Stimulated activated CD8-positive, alpha-beta memory T cell treated with anti-CD3 and anti-CD28 coated beads, Interleukin-15, amount 100 ng/mL, for 24 hours (primary cell): ENCODE measurements at regions not wholly inside any gene's neighbourhood (a gene's known extent, or its start where the extent isn't known, plus 50 kb on each side); places are given as distances from the start of the nearest gene placed in this dataset.
"Not testable (repeated sequence)": the region's sequence is repeated elsewhere in the genome, so short reads cannot be mapped to it uniquely, and the experiment has no call there.

Source experiments
- DNase-seq: peaks from one replicate; pipeline ENCODE4 v3.0.0-alpha.2; 2020; ENCODE audit warnings: low read depth

DNA sequence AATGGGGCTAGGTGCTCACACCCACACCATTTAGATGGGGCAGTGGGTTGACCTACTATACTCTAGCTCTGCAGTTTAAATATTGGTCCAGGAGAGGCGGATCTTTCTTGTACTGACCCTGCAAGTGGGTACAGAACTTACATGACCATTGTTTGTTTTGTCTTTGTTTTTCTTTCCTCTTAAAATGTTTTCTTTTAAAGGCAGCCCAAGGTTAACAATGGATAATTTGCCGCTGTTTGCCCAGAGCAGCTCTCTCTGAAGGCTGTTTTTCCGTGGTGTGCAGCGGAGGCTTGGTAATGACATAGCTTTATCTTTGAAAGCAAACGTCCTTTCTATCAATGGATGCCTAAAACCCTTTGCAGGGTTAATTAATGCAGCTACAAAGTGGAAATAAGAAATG, 133.3 kb upstream of the MEX3C start:
- no peak for DNase-seq

DNA sequence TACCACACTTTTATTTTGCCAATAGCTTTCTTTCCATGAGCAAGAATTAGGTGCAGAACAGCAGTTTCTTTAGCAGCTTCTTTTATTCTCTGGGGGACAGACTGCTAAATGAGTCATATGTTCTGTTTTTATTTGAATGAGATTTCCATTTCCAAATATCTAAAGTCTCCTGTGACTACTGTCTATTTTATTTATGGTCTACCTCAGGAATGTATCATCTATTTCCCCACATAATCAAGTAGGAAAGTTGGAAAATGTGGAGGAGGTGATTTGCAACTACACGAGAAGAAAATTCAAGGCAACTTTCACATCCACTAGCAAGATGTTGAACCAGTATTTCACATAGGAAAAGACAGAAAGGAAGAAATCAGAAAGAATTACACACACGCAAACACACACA, 139.9 kb upstream of the MEX3C start:
- DNase-seq, result no peak

DNA sequence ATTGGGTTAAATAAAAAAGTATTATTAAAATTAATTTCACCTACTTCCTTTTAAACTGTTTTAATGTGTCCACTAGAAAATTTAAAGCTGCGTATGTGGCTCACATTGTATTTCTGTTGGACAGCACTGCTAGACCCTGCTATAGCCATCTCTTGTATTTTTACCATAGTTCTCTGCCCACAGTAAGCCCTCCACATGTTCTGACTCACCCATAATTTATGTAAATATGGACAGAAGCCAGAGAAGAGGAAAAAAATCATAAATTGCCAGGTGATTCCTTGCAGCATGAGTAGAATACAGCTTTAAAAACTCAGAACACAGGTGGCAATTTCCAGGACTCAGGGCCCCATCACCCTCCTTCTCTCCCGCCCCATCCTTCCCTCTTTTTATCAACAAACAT, 142.4 kb upstream of the MEX3C start:
- no peak for DNase-seq

DNA sequence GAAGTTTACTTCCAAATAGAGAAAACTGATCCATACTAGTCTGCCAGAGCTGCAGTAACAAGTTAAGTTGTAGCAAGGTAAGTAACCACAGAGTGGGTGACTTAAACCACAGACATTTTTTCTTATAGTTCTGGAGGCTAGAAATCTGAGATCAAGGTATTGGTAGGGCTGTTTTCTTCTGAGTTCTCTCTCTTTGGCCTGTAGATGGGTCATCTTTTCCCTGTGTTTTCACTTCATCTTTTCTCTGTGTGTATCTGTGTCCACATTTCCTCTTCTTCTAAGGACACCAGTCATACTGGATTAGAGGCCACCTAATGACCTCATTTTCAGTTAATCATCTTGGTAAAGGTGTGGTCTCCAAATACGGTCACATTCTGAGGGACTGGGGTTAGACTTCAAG, 142.9 kb upstream of the MEX3C start:
- DNase-seq, result no peak

DNA sequence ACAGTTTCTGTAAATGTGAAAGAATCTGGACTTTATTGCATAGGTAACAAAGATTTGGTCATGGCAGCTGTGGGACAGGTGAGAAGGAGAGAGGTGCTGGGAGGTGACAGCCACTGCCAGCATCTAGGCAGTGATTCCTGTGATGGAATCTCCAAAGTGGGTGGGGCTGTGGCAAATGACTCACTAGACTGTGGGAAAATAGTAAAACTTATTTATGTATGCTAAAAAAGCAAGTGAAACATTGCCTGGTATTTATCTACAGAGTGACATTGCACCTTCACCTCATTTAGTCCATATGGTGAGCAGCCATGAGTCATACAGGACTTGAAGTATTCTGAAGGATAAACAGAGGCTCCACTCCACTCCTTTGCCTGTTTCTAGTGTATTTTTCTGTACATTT, 145.3 kb upstream of the MEX3C start:
- no peak for DNase-seq

DNA sequence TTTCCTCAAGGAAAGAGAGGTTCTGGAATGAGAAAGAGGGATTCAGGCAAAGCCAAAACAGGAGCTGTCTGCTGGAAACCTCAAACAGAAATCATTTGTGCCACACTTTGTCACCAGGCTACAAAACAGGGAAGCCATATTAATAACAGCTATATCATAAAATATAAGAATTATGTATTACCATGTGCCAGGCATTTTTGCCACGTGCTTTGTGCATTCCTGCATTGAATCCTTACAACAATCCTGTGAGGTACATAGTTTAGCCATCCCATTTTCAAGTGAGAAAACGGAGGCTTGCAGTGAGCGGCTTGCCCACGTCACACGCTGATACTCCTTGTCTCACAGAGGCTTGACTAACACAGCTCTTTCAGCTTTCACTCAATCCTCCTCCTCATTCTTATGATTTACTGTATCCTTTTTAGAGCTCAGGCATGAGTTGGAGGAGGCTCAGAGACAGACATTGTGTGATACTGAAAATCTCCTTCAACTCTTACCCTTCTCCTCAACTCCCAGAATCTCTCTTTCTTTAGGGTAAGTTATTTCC, 148.4 kb upstream of the MEX3C start:
- no peak for DNase-seq

DNA sequence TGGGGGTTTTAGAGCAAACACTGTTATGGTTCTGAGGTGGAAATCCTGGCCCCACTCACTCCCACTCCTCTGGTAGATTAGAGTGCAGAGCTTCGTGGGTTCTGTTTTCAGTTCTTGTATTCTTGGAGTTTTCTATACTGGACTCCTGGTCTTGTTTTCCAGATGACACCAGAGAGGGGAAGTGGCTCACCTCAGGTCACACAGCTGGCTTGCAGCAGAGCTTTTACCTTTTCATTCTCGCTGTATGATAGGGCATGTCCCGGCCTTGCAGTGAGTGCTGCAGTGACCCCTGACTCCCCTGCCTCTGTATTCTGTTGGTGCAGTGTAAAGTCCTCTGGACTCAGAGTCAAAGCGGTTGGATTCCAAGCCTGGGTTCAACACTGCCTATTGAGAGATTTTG, 148.9 kb upstream of the MEX3C start:
- DNase-seq, result no peak

DNA sequence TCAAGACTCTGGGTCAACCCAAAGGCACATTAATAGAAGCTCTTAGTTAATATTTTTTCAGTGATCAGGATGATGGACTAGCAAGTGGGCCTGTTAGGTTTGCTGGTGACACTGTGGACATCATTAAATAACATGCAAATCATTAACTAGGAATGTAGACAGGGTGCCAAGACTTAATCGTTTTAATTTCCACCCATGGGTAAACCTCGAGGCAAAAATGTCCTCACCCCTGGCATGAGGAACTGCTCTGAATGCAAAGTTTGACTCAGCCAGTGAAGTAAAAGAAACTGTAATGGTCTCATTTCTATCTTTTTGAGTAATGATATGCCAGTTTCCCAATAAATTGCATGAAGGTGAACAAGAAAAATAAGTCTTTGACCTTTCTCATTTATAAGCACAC, 152.6 kb upstream of the MEX3C start:
- DNase-seq, result no peak

DNA sequence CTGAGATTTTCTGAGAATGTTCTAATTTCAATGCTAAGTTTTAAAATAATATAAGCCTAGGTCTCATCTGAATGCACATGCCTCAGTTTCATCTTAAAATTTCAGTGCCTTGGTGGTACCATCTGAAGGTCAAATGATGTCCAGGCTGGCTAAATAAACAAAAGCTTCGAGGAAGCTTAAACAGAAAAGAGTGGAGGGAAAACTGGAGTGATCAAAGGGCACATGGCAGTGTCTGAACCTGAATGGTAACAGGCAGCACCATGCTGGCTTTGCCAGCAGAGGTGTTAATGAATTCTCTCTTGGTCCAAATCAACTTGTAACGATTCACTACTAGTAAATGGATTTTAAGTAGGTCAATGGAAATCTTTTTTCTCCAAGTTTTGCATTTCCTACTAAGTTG, 158.4 kb upstream of the MEX3C start:
- no peak for DNase-seq

DNA sequence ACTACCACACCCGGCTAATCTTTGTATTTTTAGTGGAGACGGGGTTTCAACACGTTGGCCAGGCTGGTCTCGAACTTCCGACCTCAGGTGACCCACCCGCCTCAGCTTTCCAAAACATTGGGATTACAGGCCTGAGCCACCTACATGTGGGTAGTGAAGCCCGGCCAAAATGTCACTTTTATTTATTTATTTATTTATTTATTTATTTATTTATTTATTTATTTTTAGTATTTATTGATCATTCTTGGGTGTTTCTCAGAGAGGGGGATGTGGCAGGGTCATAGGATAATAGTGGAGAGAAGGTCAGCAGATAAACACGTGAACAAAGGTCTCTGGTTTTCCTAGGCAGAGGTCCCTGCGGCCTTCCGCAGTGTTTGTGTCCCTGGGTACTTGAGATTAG, 162.8 kb upstream of the MEX3C start:
- not testable (repeated sequence) for DNase-seq

DNA sequence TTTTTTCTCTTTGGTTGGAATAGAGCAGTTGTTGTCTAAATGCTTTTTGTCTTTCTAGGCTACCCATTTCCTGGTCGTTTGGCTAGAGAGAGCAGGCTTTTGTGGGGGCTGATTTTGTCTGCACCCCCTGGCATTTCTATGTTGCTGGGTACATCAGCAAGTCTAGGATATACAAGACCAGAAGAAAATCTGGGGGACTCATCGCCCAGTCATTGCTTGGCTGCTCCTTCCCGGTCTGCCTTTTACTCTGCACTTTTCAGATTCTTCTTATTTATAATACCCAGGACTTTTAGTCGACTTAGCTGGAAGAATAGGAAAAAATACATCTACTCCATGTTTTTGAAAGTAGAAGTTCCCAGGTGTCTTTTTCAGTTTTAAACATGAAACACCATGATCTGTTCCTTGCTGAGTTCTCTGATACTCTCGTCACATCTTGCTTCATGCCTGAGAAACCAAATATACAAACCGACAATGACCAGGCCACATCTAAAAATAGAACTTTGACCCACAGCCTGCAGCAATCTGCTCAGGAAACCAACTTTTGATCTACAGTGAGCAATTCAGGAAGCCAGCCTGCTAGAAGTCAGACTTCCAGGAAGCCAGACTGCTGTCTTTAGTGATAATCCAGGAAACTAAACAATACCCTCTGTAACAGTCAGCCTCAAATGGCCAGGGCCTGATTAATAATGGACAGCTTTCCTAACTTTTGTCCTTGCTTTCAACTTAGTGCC, 163.8 kb upstream of the MEX3C start:
- DNase-seq, result no peak

DNA sequence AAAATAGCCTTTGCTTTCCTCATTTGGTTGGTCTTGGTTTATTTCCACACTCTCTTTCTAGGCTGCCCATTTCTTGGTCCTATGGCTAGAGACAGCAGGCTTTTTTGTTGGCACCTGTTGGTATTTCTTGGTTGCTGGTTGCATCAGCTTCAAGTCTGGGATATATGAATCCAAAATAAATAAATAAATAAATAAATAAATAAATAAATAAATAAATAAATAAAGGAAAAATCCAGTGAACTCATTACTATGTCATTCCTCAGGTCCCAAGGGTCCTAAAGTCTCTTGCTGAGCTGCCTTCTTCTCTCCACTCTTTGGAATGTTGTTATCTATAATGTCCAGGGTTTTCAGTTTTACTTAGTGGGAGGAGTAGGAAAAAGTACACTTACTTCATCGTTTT, 165.9 kb upstream of the MEX3C start:
- no peak for DNase-seq

DNA sequence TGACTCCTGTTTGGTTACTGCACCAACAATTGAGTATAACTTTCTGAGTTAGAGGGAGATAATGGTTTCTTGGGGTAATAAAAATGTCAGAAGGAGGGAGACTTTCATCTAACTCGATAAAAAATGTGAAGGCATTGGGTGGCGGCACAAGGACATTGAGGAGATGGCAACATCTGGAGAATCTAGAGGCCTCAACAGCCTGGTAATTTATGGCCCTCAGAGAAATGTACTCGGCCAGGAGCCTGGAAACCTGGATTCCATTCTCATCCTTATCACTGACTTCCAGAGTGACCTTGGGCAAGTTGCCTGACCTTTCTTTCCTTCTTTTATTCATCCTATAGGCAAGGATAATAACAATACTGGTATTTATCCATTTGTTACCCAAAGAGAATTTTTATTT, 173.5 kb upstream of the MEX3C start:
- DNase-seq, result no peak

DNA sequence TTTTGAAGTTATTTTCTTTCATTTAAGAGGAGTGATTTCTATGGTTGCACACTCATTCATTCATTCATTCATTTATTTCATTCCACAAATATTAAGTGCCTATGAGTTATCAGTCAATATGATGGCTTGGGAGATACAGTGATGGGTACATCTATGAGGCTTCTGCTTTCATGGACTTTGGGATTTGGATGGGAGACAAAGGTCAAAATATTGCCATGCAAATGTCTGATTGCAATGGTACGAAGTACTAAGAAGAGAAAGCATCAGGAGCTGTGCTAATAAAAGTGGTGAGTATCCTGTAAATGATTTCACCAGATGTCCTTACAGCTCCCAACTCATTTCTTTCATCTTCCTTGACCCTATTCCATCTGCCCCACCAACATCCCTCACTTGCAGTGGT, 174.4 kb upstream of the MEX3C start:
- DNase-seq, result no peak

DNA sequence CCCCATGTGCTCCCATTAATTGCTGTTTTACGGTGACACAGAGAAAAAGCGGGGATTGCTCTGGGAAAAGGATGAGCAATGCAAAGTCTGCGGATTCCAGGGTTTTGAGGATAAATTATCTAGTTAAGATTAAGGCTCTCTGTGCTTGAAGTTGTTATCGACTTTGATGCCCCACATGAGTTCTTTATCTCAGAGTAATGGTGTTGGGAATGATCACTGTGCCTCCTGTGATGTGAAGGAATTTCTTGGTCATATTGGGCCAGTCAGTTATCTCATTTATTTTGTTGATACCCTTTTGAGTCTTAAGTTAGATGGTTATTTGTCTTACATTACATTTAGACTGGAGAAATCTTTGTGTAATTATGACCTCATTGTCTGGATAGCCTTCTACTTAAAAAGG, 184.6 kb upstream of the MEX3C start:
- DNase-seq, result no peak

DNA sequence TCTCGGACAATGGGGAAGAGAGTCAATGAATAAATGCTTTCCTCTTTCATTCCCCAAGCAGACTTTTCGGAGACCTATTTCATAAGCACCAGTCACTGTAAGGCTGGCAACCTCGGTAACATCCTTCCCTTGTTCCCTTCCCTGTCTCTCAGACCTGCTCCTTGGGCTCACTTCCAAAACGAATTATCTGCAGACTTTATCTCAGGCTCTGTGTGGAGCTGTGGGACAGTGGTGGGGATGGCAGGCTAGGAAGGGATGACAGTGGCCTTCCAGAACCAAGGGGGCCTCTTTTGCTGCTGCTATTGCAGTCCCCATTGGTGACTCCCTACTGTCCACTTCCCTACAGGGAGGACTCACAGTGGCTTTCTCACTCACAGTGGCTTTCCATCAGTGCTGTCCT, 185.6 kb upstream of the MEX3C start:
- no peak for DNase-seq

DNA sequence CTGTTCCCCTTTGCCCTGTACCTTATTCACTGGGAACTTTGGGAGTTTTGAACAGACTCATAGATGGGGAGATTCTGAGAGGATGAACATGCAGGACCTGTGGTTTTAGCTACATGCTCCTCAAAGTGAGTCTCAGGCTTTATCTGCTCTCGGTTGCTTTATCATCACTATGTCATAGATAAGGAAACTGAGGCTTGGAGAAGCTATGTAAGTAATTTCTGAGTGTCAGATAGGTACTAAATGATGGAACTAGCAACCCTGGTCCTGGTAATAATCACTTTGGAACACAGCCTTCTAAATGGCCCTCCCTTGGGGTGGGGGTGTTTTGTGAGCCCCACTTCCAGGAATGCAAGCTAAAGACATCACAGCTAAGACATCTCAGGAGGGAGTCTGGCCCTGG, 186.2 kb upstream of the MEX3C start:
- DNase-seq, result no peak

DNA sequence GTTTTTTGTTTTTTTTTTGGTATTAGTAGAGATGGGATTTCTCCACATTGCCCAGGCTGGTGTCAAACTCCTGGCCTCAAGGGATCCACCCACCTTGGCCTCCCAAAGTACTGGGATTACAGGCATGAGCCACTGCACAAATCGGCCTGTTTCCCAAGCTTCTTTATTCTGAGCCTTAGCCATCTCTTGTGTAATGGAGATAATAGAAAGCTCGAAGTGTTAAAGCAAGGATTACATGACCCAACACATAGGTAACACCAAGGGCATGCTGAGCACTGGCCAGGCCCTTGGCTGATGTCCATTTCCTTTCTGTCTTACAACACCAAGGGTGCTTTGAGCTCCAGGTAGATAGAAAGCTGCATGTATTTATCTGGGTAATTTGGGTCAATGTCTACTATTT, 187.8 kb upstream of the MEX3C start:
- no peak for DNase-seq

DNA sequence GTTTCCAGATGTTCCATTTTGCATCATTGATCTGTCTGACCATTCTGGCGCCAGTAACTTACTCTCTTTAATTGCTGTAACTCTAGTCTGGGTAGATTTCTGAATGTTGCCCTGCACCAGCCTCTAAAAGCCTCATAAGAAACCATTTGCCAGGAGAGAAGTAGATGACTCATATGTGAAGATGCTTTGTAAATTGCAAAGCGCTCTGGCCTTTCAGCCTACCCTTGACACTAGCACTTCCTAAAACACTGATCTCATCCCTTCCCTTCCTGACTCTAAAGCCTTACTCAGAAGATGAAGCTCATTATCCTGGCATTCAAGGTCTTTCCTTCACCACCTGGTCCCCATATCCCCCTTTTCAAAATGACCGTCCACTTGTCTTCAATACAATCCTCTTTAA, 193.2 kb upstream of the MEX3C start:
- no peak for DNase-seq

DNA sequence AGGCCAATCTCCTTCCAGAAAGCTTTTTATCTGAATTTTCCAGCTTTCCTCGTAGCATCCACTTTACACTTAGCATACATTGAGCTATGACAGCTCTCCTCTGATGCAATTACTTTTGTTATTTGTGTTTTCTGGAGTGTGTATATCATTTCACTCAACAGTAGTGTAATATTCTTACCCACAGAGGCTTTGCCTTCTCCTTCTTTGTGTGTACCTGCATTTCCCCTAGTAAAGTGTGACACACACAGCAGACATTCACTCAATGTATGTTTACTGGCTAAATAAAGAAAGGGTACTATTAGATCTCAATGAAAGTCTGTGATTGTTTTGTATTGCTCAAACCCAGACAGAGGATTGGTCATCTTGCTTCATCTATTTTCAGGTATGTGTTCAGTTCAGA, 193.7 kb upstream of the MEX3C start:
- no peak for DNase-seq

DNA sequence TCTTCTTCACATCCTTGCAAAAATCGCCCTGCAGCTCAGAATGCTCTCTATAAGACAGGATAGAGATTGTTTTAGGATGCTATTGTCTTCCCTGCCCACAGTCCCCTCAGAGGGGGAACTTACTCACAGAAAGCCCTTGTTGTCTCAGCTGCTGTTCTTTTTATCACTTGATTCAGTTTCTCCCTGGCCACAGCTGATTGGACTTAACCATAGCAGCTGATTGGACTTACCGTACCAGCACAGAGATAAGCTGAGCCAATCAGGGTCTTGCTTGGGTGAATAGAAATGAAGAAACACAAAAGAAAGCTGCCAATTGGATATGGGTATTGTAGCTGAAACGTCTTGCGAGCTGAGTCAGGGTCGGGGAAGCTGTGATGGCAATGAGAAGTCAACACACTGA, 194.2 kb upstream of the MEX3C start:
- DNase-seq, result no peak

DNA sequence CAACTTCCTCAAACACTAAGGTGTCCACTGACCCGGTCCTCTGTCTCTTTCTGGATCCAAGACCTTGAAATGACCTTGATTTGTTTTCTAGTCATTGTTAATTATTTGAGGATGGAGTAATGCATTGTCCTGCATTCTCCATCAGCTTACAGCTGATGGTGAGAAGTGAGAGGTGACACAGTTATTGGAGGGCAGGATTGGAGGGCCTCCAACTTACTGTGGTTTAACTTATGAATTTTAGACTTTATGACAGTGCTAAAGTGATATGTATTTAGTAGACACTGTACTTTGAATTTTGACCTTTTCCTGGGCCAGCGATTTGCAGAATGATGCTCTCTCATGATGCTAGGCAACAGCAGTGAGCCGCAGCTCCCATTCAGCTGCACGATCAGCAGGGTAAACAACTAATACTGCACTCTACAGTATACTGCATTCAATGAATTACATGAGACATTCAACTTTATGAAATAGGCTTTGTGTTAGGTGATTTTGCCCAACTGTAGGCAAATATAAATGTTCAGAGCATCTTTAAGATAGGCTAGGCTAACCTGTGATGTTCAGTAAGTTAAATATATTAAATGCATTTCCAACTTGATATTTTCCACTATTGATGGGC, 200.0 kb upstream of the MEX3C start:
- no peak for DNase-seq

DNA sequence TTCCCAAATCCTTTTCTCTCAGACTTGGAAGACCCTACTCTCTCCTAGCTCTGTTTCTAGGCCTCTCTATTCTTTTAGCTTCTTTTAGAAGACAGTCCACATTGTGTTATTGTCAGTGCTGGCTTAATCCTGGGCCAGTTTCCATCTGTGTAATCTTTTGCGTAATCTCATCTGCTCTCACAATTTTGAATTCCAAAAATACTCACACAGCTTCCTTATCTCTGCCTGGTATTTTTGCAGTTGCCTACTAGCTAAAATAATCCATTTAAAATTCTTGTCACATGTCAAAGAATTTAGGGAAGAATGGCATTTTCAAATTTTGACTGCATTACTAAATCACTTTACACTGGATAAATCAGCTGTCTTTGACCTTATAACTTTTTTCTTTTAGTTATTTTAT, 200.6 kb upstream of the MEX3C start:
- DNase-seq, result no peak

DNA sequence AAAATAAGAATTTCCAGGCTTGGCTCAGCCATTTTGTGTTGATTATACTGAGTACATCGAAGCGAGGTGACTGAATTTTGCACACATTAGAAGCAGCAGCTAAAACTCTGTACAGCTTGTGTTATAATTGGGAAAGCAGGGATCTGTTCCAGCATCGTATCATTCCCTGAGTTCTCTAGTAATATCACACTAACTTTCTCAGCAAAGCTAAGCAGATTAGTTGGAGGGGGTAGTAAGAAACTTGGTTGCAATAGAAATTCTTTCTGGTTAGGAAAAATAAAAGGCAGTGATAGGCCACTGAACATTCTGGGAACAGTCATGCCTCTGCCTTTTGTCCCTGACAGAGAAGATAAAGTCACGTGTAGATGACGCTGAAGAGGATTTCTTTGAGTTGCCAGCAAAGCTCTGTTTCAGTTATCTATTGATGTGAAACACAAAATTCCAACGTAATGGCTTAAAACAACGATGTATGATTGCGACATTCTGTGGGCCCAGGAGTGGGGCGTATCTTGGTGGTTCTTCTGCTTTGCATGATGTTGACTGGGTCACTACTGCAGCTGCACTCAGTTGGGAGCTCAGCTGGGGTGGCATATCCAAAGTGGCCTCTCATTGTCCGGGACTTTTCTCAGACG, 202.1 kb upstream of the MEX3C start:
- DNase-seq, result no peak
